Lung (tissue), 11 donors: ENCODE measurements at regions not wholly inside any gene's neighbourhood (a gene's known extent, or its start where the extent isn't known, plus 50 kb on each side); places are given as distances from the start of the nearest gene placed in this dataset.

Experiments
- ATAC-seq: fragments of 200-7000 bp; cut with Tn5 transposase; one replicate; pipeline ENCODE4 v1.9.1; 2020; ENCODE audit warnings: moderate number of reproducible peaks; ENCODE audit not compliant: insufficient read depth, low FRiP score
- DNase-seq, 3 donors: peaks; one replicate each; pipeline ENCODE4 v3.0.0-alpha.2; 2013 to 2017
- H3K27ac ChIP-seq, 2 donors: one replicate each; pipeline ENCODE4 v1.5.1; 2013; ENCODE audit warnings: mild to moderate bottlenecking in 2 of 2, moderate library complexity in 2 of 2, control low read depth in 1 of 2, inconsistent platforms in 1 of 2, low read depth in 1 of 2, low read length in 1 of 2
- H3K27me3 ChIP-seq, 3 donors: one replicate each; pipeline ENCODE4 v1.5.1; 2013; ENCODE audit warnings: low read length in 2 of 3; ENCODE audit not compliant: control insufficient read depth in 3 of 3, insufficient read depth in 3 of 3
- H3K36me3 ChIP-seq, 4 donors: one replicate each; pipeline ENCODE4 v1.5.1; 2013; ENCODE audit warnings: low read length in 4 of 4, mild to moderate bottlenecking in 1 of 4, moderate library complexity in 1 of 4; ENCODE audit not compliant: control insufficient read depth in 4 of 4, insufficient read depth in 4 of 4
- H3K4me1 ChIP-seq, 5 donors: one replicate each; pipeline ENCODE4 v1.5.1; 2013; ENCODE audit warnings: low read length in 5 of 5, mild to moderate bottlenecking in 2 of 5, moderate library complexity in 1 of 5; ENCODE audit not compliant: control insufficient read depth in 5 of 5, insufficient read depth in 5 of 5
- H3K4me3 ChIP-seq: one replicate; pipeline ENCODE4 v1.5.1; 2013; ENCODE audit warnings: mild to moderate bottlenecking, control low read depth, moderate library complexity
- H3K9ac ChIP-seq, 2 donors: one replicate each; pipeline ENCODE4 v1.5.1; 2013; ENCODE audit warnings: low read length in 2 of 2, control low read depth in 1 of 2; ENCODE audit not compliant: insufficient read depth in 1 of 2
- H3K9me3 ChIP-seq, 4 donors: one replicate each; pipeline ENCODE4 v1.5.1; 2013; ENCODE audit warnings: low read length in 3 of 4, mild to moderate bottlenecking in 1 of 4, moderate library complexity in 1 of 4; ENCODE audit not compliant: control insufficient read depth in 4 of 4, insufficient read depth in 3 of 4
- CTCF ChIP-seq: IDR thresholded peaks from 2 replicates; pipeline ENCODE4 v1.5.1; 2012; ENCODE audit warnings: mild to moderate bottlenecking; ENCODE audit errors: control extremely low read depth, extremely low read depth
- WGBS, 2 donors: extraction: QIAGEN DNeasy Blood & Tissue Kit; methylation state at CpG; one replicate each; pipeline ENCODE4 v1.1.7; 2013; 5-methylcytosine and 5-hydroxymethylcytosine counted together
- donor health status: control.
- donor health status: control.
- donor health status: Bipolar disorder and iron deficiency.
- donor health status: healthy.
- donor health status: DM: yes; HTN: yes; CAD: no.

- H3K4me1 ChIP-seq, result peaks cover 0 to 2% (median 0%) of the 10 kb centered on the region in 5 donors
Observed at GRCh38 chr14:36068777-36069534, 107.6 kb downstream of the PTCSC3 start.

GRCh38 chr14:36067428-36068187, 108.9 kb downstream of the PTCSC3 start:
- DNase-seq (no peak), ATAC-seq (no peak)
- Histone ChIP-seq H3K9me3 (no peaks in the 10 kb centered on the region), H3K4me1 (peaks cover 0 to 2% (median 0%) of the 10 kb centered on the region in 5 donors), H3K27ac (no peak overlapping the region), H3K27me3 (no peaks in the 10 kb centered on the region), H3K9ac (no peak overlapping the region), H3K36me3 (no peaks in the 10 kb centered on the region), H3K4me3 (no peak overlapping the region)
- WGBS, 2 donors, result 51 to 76% methylated on average over 4 of the region's 4 CpGs
- TF ChIP-seq CTCF, result no peak

More at GRCh38 chr14:36068777-36069534, 107.6 kb downstream of the PTCSC3 start:
- no peaks in the 10 kb centered on the region for H3K27me3 ChIP-seq
- ATAC-seq, result peak; percentile 34
- H3K9ac ChIP-seq, result peak overlapping the region in 1 of 2 donors; percentile 5
- peak overlapping the region in 1 of 2 donors; percentile 60 for H3K27ac ChIP-seq
- TF ChIP-seq CTCF, result no peak
- 49 to 59% methylated on average over 11 of the region's 11 CpGs for WGBS, 2 donors
- no peaks in the 10 kb centered on the region for H3K36me3 ChIP-seq
- no peak overlapping the region for H3K4me3 ChIP-seq
- DNase-seq, result peak in 1 of 3 donors; percentile 14
- no peaks in the 10 kb centered on the region for H3K9me3 ChIP-seq

- peaks cover 0 to 2% (median 0%) of the 10 kb centered on the region in 5 donors for H3K4me1 ChIP-seq
- 89 to 91% methylated on average over 4 of the region's 4 CpGs for WGBS, 2 donors
- H3K9ac ChIP-seq, result no peak overlapping the region
- no peak for ATAC-seq
- no peak for TF ChIP-seq CTCF
- no peaks in the 10 kb centered on the region for H3K36me3 ChIP-seq
- H3K4me3 ChIP-seq, result no peak overlapping the region
- no peaks in the 10 kb centered on the region for H3K27me3 ChIP-seq
- H3K9me3 ChIP-seq, result no peaks in the 10 kb centered on the region
- no peak for DNase-seq
- H3K27ac ChIP-seq, result no peak overlapping the region
Observed at GRCh38 chr14:36066636-36067035, 109.9 kb downstream of the PTCSC3 start.
